ENCODE measurements at regions not wholly inside any gene's neighbourhood (a gene's known extent, or its start where the extent isn't known, plus 50 kb on each side); places are given as distances from the start of the nearest gene placed in this dataset.

GRCh38 chr9:108704156-108704852 is 151.5 kb downstream of the ACTL7B start:
- no peak for TF ChIP-seq CTCF (IDR thresholded peaks at IDR 0.05; ENCODE audit: borderline replicate concordance, insufficient read depth, low read depth, low read length)
- no peak overlapping the region for H3K4me3 ChIP-seq (ENCODE audit: low read depth, low read length)

- no peak overlapping the region for H3K4me3 ChIP-seq (ENCODE audit: low read depth, low read length)
- TF ChIP-seq CTCF (IDR thresholded peaks at IDR 0.05; ENCODE audit: borderline replicate concordance, insufficient read depth, low read depth, low read length): no peak
Measured at GRCh38 chr9:108703429-108703828, 152.4 kb downstream of the ACTL7B start.

DNA sequence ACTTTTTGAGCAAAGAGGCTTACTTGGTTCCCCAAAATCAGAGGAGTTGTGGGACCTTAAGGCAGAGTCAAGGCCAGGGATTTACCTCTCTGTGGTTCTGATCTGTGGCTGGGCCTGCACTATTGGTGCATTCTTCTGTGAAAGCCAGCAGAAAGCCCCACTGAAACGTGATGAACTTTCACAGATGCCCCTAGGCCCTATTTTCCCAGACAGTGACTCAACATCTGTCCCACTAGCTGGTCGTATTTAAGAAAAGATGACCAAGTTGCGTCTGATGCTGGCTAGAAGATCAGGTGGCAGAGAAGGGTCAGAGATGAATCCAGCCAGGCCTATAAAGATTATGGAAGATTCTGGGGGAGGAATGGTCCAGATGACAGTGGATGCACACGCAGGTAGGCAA is 153.1 kb downstream of the ACTL7B start:
- no peak overlapping the region for H3K4me3 ChIP-seq (ENCODE audit: low read depth, low read length)
- TF ChIP-seq CTCF (IDR thresholded peaks at IDR 0.05; ENCODE audit: borderline replicate concordance, insufficient read depth, low read depth, low read length): no peak

GRCh38 chr9:108698801-108699200 is 157.0 kb downstream of the ACTL7B start:
- TF ChIP-seq CTCF (IDR thresholded peaks at IDR 0.05; ENCODE audit: borderline replicate concordance, insufficient read depth, low read depth, low read length): no peak
- H3K4me3 ChIP-seq (ENCODE audit: low read depth, low read length): no peak overlapping the region

- H3K4me3 ChIP-seq (ENCODE audit: low read depth, low read length): no peak overlapping the region
- no peak for TF ChIP-seq CTCF (IDR thresholded peaks at IDR 0.05; ENCODE audit: borderline replicate concordance, insufficient read depth, low read depth, low read length)
Measured at GRCh38 chr9:108698231-108698630, 157.6 kb downstream of the ACTL7B start.

DNA sequence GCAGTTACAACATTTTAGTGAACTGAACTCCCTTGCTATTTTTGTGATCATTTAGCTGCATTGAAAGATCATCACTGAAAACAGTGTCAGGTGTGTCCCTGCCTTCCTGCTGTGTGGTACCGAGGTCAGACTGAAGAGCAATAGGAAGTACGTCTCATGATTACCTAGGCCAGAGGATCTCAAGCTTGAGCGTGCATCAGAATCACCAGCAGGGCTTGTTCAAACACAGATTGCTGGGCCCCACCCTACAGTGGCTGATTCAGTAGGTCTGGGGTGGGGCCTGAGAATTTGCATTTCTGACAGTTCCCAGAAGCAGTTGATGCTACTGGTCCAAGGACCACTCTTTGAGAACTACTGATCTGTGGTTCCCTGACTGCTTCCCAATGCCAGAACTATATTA is 159.6 kb downstream of the ACTL7B start:
- no peak overlapping the region for H3K4me3 ChIP-seq (ENCODE audit: low read depth, low read length)

More for the DNA sequence above, 159.6 kb downstream of the ACTL7B start:
- TF ChIP-seq CTCF (IDR thresholded peaks at IDR 0.05; ENCODE audit: borderline replicate concordance, insufficient read depth, low read depth, low read length): no peak

Measured in GM12875 (cell line).